A673 (cell line): ENCODE measurements at regions not wholly inside any gene's neighbourhood (a gene's known extent, or its start where the extent isn't known, plus 50 kb on each side); places are given as distances from the start of the nearest gene placed in this dataset.
"Not testable (repeated sequence)": the region's sequence is repeated elsewhere in the genome, so short reads cannot be mapped to it uniquely, and the experiment has no call there.

Source experiments
- BruUV-seq: library from RNA; stranded (reverse); fragments of 400-500 nt; replicated peaks from 2 replicates; lab custom pipeline; 2021; lab: Mats Ljungman, UMichigan
- CTCF ChIA-PET: fragments of 300-600 bp; sonication (Branson Sonifier 250); formaldehyde crosslinking; loops from one replicate; lab custom pipeline; 2022; ENCODE audit warnings: antibody characterized with exemption; lab: Charles Lee
- POLR2A ChIA-PET: fragments of 300-600 bp; sonication (Branson Sonifier 250); formaldehyde crosslinking; loops from one replicate; lab custom pipeline; 2022; ENCODE audit warnings: antibody characterized with exemption; ENCODE audit not compliant: low non-redundant PET; lab: Charles Lee
- DNase-seq: peaks from one replicate; pipeline ENCODE4 v3.0.0-alpha.2; 2015; ENCODE audit warnings: low spot score
- H3K27ac ChIP-seq: fragments of 200-600 bp; sonication (generic); 2 replicates; pipeline ENCODE4 v1.5.1; 2016; ENCODE audit warnings: mixed run types, low read depth, mild to moderate bottlenecking, mixed read lengths, antibody characterized with exemption, low read length; ENCODE audit not compliant: poor library complexity, severe bottlenecking
- H3K27me3 ChIP-seq: fragments of 200-600 bp; sonication (generic); replicated peaks from 2 replicates; pipeline ENCODE4 v1.6.1; 2017; ENCODE audit warnings: mixed run types, low read depth, mild to moderate bottlenecking, mixed read lengths, antibody characterized with exemption, low read length; ENCODE audit not compliant: insufficient read depth, poor library complexity
- H3K36me3 ChIP-seq: fragments of 200-600 bp; sonication (generic); 2 replicates; pipeline ENCODE4 v1.6.1; 2016; ENCODE audit warnings: mixed run types, mild to moderate bottlenecking, mixed read lengths, antibody characterized with exemption, low read length; ENCODE audit not compliant: insufficient read depth, poor library complexity, severe bottlenecking
- H3K4me1 ChIP-seq: fragments of 200-600 bp; sonication (generic); 2 replicates; pipeline ENCODE4 v1.6.1; 2017; ENCODE audit warnings: mixed run types, mild to moderate bottlenecking, mixed read lengths, antibody characterized with exemption, low read length; ENCODE audit not compliant: insufficient read depth, poor library complexity, severe bottlenecking
- H3K4me3 ChIP-seq: fragments of 200-600 bp; sonication (generic); 2 replicates; pipeline ENCODE4 v1.5.1; 2016; ENCODE audit warnings: low read depth, mixed run types, mild to moderate bottlenecking, mixed read lengths, low read length; ENCODE audit not compliant: poor library complexity, severe bottlenecking
- H3K9me3 ChIP-seq: fragments of 200-600 bp; sonication (generic); 2 replicates; pipeline ENCODE4 v1.6.1; 2016; ENCODE audit warnings: mixed run types, low read depth, mild to moderate bottlenecking, mixed read lengths, antibody characterized with exemption, low read length; ENCODE audit not compliant: poor library complexity, severe bottlenecking
- EZH2 ChIP-seq: fragments of 200-600 bp; sonication (generic); IDR thresholded peaks from 2 replicates; pipeline ENCODE4 v1.6.1; 2017; ENCODE audit warnings: borderline replicate concordance, low read depth, mild to moderate bottlenecking, mixed read lengths, antibody characterized with exemption, low read length; ENCODE audit not compliant: poor library complexity, severe bottlenecking
- intact Hi-C: fragments of 100-400 bp; cut with micrococcal nuclease; formaldehyde crosslinking; loops from one replicate; pipeline ENCODE4 v1.10.0; 2022; ENCODE audit not compliant: unreplicated experiment
- TF ChIP-seq, protein P1 (sequence below): fragments of 300-800, 200-600 bp; sonication (generic); conservative IDR thresholded peaks from 2 replicates; pipeline ENCODE4 v1.5.1; 2017; ENCODE audit warnings: low read depth, mild to moderate bottlenecking, antibody characterized with exemption, low read length, moderate library complexity, mixed read lengths

- BruUV-seq, result no TSS peak
- Histone ChIP-seq H3K27me3 (no peaks in the 10 kb centered on the region), H3K4me3 (no peak overlapping the region), H3K9me3 (no peaks in the 10 kb centered on the region), H3K36me3 (no peaks in the 10 kb centered on the region), H3K4me1 (no peaks in the 10 kb centered on the region), H3K27ac (no peak overlapping the region)
- TF ChIP-seq EZH2, result no peak
- TF ChIP-seq, protein P1, sequence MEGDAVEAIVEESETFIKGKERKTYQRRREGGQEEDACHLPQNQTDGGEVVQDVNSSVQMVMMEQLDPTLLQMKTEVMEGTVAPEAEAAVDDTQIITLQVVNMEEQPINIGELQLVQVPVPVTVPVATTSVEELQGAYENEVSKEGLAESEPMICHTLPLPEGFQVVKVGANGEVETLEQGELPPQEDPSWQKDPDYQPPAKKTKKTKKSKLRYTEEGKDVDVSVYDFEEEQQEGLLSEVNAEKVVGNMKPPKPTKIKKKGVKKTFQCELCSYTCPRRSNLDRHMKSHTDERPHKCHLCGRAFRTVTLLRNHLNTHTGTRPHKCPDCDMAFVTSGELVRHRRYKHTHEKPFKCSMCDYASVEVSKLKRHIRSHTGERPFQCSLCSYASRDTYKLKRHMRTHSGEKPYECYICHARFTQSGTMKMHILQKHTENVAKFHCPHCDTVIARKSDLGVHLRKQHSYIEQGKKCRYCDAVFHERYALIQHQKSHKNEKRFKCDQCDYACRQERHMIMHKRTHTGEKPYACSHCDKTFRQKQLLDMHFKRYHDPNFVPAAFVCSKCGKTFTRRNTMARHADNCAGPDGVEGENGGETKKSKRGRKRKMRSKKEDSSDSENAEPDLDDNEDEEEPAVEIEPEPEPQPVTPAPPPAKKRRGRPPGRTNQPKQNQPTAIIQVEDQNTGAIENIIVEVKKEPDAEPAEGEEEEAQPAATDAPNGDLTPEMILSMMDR, result no peak
- no peak for DNase-seq
- CTCF ChIA-PET, result no interaction called here
- POLR2A ChIA-PET, result no interaction called here
- intact Hi-C loops, result no loop called here
These were observed 60.8 kb downstream of the COPRS start for GRCh38 chr17:31798205-31798724.

GRCh38 chr17:31795941-31796340 is 63.1 kb downstream of the COPRS start:
- H3K9me3 ChIP-seq, result not testable (repeated sequence)

DNA sequence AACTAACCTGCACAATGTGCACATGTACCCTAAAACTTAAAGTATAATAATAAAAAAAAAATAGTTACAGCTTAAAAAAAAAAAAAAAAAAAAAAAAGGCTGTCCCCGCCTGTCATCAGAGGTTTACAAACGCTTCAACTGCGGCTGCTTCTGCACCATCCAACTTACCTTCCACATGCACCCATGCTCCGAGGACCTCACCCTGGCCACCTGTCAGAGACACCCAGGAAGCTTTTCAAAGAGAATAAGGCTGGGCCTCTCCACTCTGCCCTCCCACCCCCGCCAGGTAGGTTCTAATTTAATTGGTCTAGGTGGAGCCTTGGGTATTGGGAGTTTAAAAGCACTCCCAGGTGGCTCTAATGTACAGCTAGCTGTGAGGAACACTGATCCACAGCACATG is 64.9 kb downstream of the COPRS start:
- H3K27ac ChIP-seq, result no peak overlapping the region
- POLR2A ChIA-PET, result no interaction called here
- no peaks in the 10 kb centered on the region for H3K4me1 ChIP-seq
- CTCF ChIA-PET, result no interaction called here
- no peak for DNase-seq
- intact Hi-C loops, result no loop called here
- no peak overlapping the region for H3K4me3 ChIP-seq
- no TSS peak for BruUV-seq
- no peaks in the 10 kb centered on the region for H3K27me3 ChIP-seq
- TF ChIP-seq EZH2, result no peak
- TF ChIP-seq, protein P1, result no peak
- no peaks in the 10 kb centered on the region for H3K36me3 ChIP-seq
- no peaks in the 10 kb centered on the region for H3K9me3 ChIP-seq

More at GRCh38 chr17:31795941-31796340, 63.1 kb downstream of the COPRS start:
- H3K27me3 ChIP-seq, POLR2A ChIA-PET, H3K27ac ChIP-seq, BruUV-seq, H3K4me3 ChIP-seq, CTCF ChIA-PET, intact Hi-C loops, H3K4me1 ChIP-seq, DNase-seq, H3K36me3 ChIP-seq: not testable (repeated sequence)

DNA sequence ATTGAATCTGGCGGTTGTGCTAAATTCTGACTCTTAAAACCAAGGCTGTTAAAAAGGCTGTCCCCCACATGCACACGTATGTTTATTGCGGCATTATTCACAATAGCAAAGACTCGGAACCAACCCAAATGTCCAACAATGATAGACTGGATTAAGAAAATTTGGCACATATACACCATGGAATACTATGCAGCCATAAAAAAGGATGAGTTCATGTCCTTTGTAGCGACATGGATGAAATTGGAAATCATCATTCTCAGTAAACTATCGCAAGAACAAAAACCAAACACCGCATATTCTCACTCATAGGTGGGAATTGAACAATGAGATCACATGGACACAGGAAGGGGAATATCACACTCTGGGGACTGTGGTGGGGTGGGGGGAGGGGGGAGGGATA is 65.4 kb downstream of the COPRS start:
- POLR2A ChIA-PET, H3K27ac ChIP-seq, BruUV-seq, H3K36me3 ChIP-seq, CTCF ChIA-PET, H3K4me3 ChIP-seq, H3K27me3 ChIP-seq, DNase-seq, H3K4me1 ChIP-seq, intact Hi-C loops, H3K9me3 ChIP-seq: not testable (repeated sequence)
